Mucosa of descending colon (tissue), 3 donors: ENCODE measurements at regions not wholly inside any gene's neighbourhood (a gene's known extent, or its start where the extent isn't known, plus 50 kb on each side); places are given as distances from the start of the nearest gene placed in this dataset.
"Not testable (repeated sequence)": the region's sequence is repeated elsewhere in the genome, so short reads cannot be mapped to it uniquely, and the experiment has no call there.

Experiments used
- ATAC-seq: fragments of 200-7000 bp; cut with Tn5 transposase; one replicate; pipeline ENCODE4 v1.9.1; 2020; ENCODE audit warnings: mild to moderate bottlenecking, moderate library complexity
- DNase-seq, 3 donors: peaks; one replicate each; pipeline ENCODE4 v3.0.0-alpha.2; 2020
- H3K36me3 ChIP-seq: fragments of 200-600 bp; one replicate; pipeline ENCODE4 v1.8.0; 2021; ENCODE audit warnings: low read depth, mild to moderate bottlenecking
- H3K4me1 ChIP-seq: fragments of 200-600 bp; one replicate; pipeline ENCODE4 v1.8.0; 2021; ENCODE audit warnings: low read depth, mild to moderate bottlenecking
- H3K4me3 ChIP-seq: fragments of 200-600 bp; one replicate; pipeline ENCODE4 v1.8.0; 2021; ENCODE audit warnings: mild to moderate bottlenecking
- H3K9me3 ChIP-seq: fragments of 200-600 bp; one replicate; pipeline ENCODE4 v1.8.0; 2021; ENCODE audit warnings: mild to moderate bottlenecking
- CTCF ChIP-seq: fragments of 200-600 bp; IDR thresholded peaks from one replicate; pipeline ENCODE4 v1.8.0; 2022; ENCODE audit warnings: antibody characterized with exemption, mild to moderate bottlenecking
- intact Hi-C, 2 donors: fragments of 100-400 bp; cut with DNase I in 1 of 2; cut with micrococcal nuclease in 1 of 2; formaldehyde crosslinking; loops; one replicate each; pipeline versions ENCODE4 v1.11.0 to v1.11.1; 2022; cut with DNase I, micrococcal nuclease
- donor health status: DM: no; HTN: no; CAD: no; lungs with moderate emphysema.
- donor health status: DM: no; HTN: no; CAD: no.
- donor health status: DM: no; HTN: yes; CAD: no.

GRCh38 chr3:182142928-182143327 is 431.2 kb downstream of the SOX2 start:
- intact Hi-C loops: no loop called here
- ATAC-seq: no peak
- Histone ChIP-seq H3K9me3 (no peaks in the 10 kb centered on the region), H3K4me1 (no peaks in the 10 kb centered on the region), H3K4me3 (no peak overlapping the region), H3K36me3 (no peaks in the 10 kb centered on the region)
- no peak for DNase-seq
- TF ChIP-seq CTCF: no peak

GRCh38 chr3:182143903-182144302 is 432.2 kb downstream of the SOX2 start:
- Histone ChIP-seq H3K9me3 (no peaks in the 10 kb centered on the region), H3K4me3 (no peak overlapping the region), H3K36me3 (no peaks in the 10 kb centered on the region), H3K4me1 (no peaks in the 10 kb centered on the region)
- DNase-seq (no peak), ATAC-seq (no peak)
- intact Hi-C loops: no loop called here
- no peak for TF ChIP-seq CTCF

GRCh38 chr3:182148360-182148759 is 436.6 kb downstream of the SOX2 start:
- no peaks in the 10 kb centered on the region for H3K4me1 ChIP-seq
- H3K36me3 ChIP-seq: no peaks in the 10 kb centered on the region
- TF ChIP-seq CTCF: no peak
- intact Hi-C loops: no loop called here
- ATAC-seq: no peak
- DNase-seq: no peak
- no peaks in the 10 kb centered on the region for H3K9me3 ChIP-seq
- H3K4me3 ChIP-seq: no peak overlapping the region

- H3K9me3 ChIP-seq: no peaks in the 10 kb centered on the region
- TF ChIP-seq CTCF: no peak
- ATAC-seq (no peak), DNase-seq (no peak)
- H3K4me1 ChIP-seq: no peaks in the 10 kb centered on the region
- intact Hi-C loops: no loop called here
- no peak overlapping the region for H3K4me3 ChIP-seq
- H3K36me3 ChIP-seq: no peaks in the 10 kb centered on the region
These were observed 437.9 kb downstream of the SOX2 start for GRCh38 chr3:182149594-182149993.

- intact Hi-C loops, H3K36me3 ChIP-seq, DNase-seq: not testable (repeated sequence)
These were observed 444.6 kb downstream of the SOX2 start for GRCh38 chr3:182156326-182156725.

GRCh38 chr3:182165234-182165633 is 453.5 kb downstream of the SOX2 start:
- Histone ChIP-seq H3K36me3 (no peaks in the 10 kb centered on the region), H3K9me3 (no peaks in the 10 kb centered on the region), H3K4me3 (no peak overlapping the region), H3K4me1 (no peaks in the 10 kb centered on the region)
- TF ChIP-seq CTCF: no peak
- intact Hi-C loops: no loop called here
- DNase-seq (no peak), ATAC-seq (no peak)

More at GRCh38 chr3:182156326-182156725, 444.6 kb downstream of the SOX2 start:
- H3K4me1 ChIP-seq, H3K4me3 ChIP-seq, ATAC-seq, H3K9me3 ChIP-seq: not testable (repeated sequence)
